LNCaP clone FGC (cell line): ENCODE measurements at regions not wholly inside any gene's neighbourhood (a gene's known extent, or its start where the extent isn't known, plus 50 kb on each side); places are given as distances from the start of the nearest gene placed in this dataset.
"Not testable (repeated sequence)": the region's sequence is repeated elsewhere in the genome, so short reads cannot be mapped to it uniquely, and the experiment has no call there.

Experiments
- DNase-seq: peaks from one replicate; pipeline ENCODE4 v3.0.0-alpha.2; 2011; ENCODE audit warnings: low read depth
- H3K4me3 ChIP-seq: 2 replicates; pipeline ENCODE4 v1.5.1; 2011; ENCODE audit warnings: mild to moderate bottlenecking, low read depth, low read length, control low read depth
- TF ChIP-seq, protein P1 (sequence below): IDR thresholded peaks from 2 replicates; pipeline ENCODE4 v1.5.1; 2012; ENCODE audit warnings: mild to moderate bottlenecking; ENCODE audit not compliant: control insufficient read depth, insufficient read depth; ENCODE audit errors: extremely low read depth

DNA sequence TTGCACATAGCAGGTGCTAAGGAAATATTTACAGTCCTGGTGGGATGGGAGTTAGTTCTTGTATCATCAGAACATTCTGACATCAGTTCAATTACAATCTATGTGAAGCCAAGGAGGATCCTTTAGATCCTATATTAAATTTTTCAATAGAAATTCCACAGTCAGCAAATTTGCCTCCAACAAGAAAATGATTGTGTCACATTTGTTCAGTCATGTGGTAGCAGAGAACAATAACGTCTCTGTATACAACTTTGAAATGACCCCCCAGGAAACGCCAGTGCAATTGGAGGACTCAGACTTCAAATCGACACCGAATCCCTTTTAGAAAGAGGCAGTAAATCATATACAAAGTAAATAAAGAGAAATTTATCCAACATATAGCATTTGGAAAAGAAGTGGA is 392.1 kb downstream of the DTWD2 start:
- no peak overlapping the region for H3K4me3 ChIP-seq
- TF ChIP-seq, protein P1, sequence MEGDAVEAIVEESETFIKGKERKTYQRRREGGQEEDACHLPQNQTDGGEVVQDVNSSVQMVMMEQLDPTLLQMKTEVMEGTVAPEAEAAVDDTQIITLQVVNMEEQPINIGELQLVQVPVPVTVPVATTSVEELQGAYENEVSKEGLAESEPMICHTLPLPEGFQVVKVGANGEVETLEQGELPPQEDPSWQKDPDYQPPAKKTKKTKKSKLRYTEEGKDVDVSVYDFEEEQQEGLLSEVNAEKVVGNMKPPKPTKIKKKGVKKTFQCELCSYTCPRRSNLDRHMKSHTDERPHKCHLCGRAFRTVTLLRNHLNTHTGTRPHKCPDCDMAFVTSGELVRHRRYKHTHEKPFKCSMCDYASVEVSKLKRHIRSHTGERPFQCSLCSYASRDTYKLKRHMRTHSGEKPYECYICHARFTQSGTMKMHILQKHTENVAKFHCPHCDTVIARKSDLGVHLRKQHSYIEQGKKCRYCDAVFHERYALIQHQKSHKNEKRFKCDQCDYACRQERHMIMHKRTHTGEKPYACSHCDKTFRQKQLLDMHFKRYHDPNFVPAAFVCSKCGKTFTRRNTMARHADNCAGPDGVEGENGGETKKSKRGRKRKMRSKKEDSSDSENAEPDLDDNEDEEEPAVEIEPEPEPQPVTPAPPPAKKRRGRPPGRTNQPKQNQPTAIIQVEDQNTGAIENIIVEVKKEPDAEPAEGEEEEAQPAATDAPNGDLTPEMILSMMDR = no peak
- no peak for DNase-seq

DNA sequence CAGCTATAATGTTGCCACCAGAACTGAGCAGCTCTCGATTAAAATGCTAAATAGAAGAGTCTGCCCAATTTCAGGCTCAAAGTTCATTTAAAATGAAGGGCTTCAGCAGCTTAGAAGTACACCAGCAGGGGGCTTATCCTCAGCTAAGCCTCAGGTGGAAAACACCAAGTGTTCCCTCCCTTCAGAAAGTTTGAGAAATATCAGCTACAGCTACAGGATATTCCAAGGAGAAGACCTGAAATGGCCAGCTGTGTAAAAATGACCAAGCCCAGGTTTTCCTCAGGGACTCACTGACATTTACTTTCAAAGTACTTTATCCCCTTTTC is 395.4 kb downstream of the DTWD2 start:
- DNase-seq = no peak
- H3K4me3 ChIP-seq = no peak overlapping the region
- TF ChIP-seq, protein P1 = no peak

DNA sequence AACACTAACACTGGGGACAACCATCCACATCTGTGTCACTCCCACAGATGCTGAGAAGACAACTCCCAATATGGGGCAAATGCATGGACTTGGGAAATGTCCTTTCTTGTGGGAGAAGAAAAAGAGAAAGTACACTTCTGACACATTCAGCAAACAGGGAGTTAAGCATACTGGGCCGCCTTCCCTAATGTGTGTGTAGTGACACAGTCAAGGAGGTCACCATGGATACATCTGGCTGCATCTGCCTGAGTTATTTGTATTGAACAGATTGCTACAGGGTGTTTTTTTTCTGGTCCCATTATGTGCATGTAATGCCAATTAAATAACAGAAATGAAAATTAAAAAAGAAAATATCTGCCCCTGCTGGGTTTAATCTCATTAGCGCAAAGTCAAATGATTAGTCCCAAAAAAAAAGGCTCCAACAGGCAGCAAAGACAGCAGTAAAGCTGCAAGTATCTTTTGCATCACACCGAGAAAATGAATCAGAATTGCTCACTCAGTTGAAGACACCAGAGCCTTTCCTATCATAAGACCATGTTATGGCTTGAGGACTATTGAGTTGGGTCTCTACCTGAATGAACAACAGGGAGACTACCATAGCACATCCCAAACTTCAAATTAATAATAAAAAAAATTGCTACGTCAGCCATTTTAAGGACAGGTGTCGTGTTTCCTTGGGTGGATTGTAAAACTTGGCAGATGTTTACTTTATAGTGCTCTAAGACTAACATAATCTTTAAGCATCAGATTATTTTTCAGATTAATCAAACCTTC is 395.9 kb downstream of the DTWD2 start:
- no peak for DNase-seq
- TF ChIP-seq, protein P1 = no peak
- H3K4me3 ChIP-seq = no peak overlapping the region

DNA sequence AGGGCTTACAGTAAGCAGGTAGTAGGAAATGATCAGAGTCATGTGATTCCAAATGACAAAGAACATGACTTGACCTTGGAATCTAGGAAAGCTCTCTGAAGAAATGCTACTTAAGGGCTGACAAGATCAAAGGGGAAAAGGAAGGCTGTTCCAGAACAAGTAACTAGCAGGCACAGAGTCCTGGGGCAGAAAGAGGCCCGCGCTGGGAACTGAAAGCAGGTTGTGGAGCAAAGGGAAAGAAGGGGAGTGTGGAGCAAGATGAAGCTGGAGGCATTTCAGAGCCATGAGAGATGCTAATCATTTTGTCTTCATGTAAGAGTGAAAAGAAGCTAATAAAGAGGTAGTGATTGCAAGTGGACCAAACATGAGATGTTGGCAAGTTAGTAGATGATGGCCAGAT is 397.5 kb downstream of the DTWD2 start:
- H3K4me3 ChIP-seq = no peak overlapping the region
- TF ChIP-seq, protein P1 = no peak
- no peak for DNase-seq

GRCh38 chr5:118580949-118581348 is 407.4 kb downstream of the DTWD2 start:
- H3K4me3 ChIP-seq = no peak overlapping the region
- no peak for DNase-seq
- TF ChIP-seq, protein P1 = no peak

- no peak overlapping the region for H3K4me3 ChIP-seq
- no peak for DNase-seq
- TF ChIP-seq, protein P1 = no peak
Measured at GRCh38 chr5:118578093-118578492, 410.3 kb downstream of the DTWD2 start.

- no peak for DNase-seq
- H3K4me3 ChIP-seq = no peak overlapping the region
- TF ChIP-seq, protein P1 = no peak
Measured at GRCh38 chr5:118577621-118578020, 410.7 kb downstream of the DTWD2 start.

GRCh38 chr5:118570276-118570675 is 418.1 kb downstream of the DTWD2 start:
- not testable (repeated sequence) for DNase-seq, H3K4me3 ChIP-seq

GRCh38 chr5:118569596-118569995 is 418.8 kb downstream of the DTWD2 start:
- not testable (repeated sequence) for H3K4me3 ChIP-seq, DNase-seq
